Vagina (tissue), 2 donors: ENCODE measurements at regions not wholly inside any gene's neighbourhood (a gene's known extent, or its start where the extent isn't known, plus 50 kb on each side); places are given as distances from the start of the nearest gene placed in this dataset.

Experiments
- CTCF ChIP-seq, 3 experiments: fragments of 450-650 bp in 2 of 3; fragments of 200-600 bp in 1 of 3; sonication (generic) in 1 of 3; IDR thresholded peaks; one replicate each; pipeline ENCODE4 v1.5.1; 2017 to 2019; ENCODE audit warnings: antibody characterized with exemption in 3 of 3, mild to moderate bottlenecking in 2 of 3, moderate library complexity in 2 of 3
- POLR2A ChIP-seq, 2 donors: fragments of 450-650 bp; IDR thresholded peaks; one replicate each; pipeline ENCODE4 v1.6.1; 2017; ENCODE audit warnings: antibody characterized with exemption in 2 of 2, mild to moderate bottlenecking in 2 of 2, moderate library complexity in 2 of 2

GRCh38 chr2:176763851-176764404, 448.7 kb upstream of the HNRNPA3 start:
- TF ChIP-seq CTCF (IDR thresholded peaks at IDR 0.05) (no peak), POLR2A (IDR thresholded peaks at IDR 0.05) (no peak)
